Lower leg skin (tissue), 3 donors: ENCODE measurements at regions not wholly inside any gene's neighbourhood (a gene's known extent, or its start where the extent isn't known, plus 50 kb on each side); places are given as distances from the start of the nearest gene placed in this dataset.

ENCODE experiments used
- POLR2A ChIP-seq, 2 donors: fragments of 450-650 bp; IDR thresholded peaks; one replicate each; pipeline ENCODE4 v1.6.1; 2016 to 2017; ENCODE audit warnings: antibody characterized with exemption in 2 of 2, mild to moderate bottlenecking in 1 of 2, moderate library complexity in 1 of 2
- TF ChIP-seq, protein P1 (sequence below), 3 donors: fragments of 450-650 bp; IDR thresholded peaks; one replicate each; pipeline ENCODE4 v1.5.1; 2016; ENCODE audit warnings: antibody characterized with exemption in 3 of 3, mild to moderate bottlenecking in 3 of 3, moderate library complexity in 2 of 3

DNA sequence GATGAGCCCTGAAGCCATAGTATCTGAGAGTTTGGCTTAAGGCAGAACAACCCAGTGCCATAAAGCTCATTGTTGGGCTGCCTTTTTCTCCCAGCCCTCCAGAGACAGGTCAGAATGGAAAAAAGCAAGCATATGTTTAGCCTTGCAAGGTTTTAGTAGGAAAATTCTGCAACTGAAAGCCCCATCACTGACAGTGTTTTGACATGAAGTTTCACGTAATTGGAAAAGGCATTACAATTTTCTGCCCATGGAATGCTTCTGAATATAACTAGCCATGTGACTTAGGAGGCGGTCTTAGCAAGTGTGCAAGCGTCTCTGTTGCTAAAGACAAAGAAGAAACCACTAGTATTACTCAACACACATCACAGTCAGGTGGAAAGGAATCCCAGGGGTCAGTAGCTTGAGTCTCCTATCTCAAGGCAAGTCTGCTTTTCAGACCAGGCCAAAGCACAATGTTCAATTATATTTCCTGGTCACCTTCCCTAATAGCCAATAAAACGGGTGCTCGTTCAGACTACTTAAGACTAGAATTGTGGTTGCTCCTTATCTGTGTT lies 117.6 kb downstream of the CARTPT start:
- TF ChIP-seq, protein P1, sequence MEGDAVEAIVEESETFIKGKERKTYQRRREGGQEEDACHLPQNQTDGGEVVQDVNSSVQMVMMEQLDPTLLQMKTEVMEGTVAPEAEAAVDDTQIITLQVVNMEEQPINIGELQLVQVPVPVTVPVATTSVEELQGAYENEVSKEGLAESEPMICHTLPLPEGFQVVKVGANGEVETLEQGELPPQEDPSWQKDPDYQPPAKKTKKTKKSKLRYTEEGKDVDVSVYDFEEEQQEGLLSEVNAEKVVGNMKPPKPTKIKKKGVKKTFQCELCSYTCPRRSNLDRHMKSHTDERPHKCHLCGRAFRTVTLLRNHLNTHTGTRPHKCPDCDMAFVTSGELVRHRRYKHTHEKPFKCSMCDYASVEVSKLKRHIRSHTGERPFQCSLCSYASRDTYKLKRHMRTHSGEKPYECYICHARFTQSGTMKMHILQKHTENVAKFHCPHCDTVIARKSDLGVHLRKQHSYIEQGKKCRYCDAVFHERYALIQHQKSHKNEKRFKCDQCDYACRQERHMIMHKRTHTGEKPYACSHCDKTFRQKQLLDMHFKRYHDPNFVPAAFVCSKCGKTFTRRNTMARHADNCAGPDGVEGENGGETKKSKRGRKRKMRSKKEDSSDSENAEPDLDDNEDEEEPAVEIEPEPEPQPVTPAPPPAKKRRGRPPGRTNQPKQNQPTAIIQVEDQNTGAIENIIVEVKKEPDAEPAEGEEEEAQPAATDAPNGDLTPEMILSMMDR (IDR thresholded peaks at IDR 0.05) = no peak
- TF ChIP-seq POLR2A (IDR thresholded peaks at IDR 0.05) = no peak
